WTC11 (cell line): ENCODE measurements at regions not wholly inside any gene's neighbourhood (a gene's known extent, or its start where the extent isn't known, plus 50 kb on each side); places are given as distances from the start of the nearest gene placed in this dataset.
"Not testable (repeated sequence)": the region's sequence is repeated elsewhere in the genome, so short reads cannot be mapped to it uniquely, and the experiment has no call there.

ENCODE experiments used
- ATAC-seq: fragments of 200-7000 bp; cut with Tn5 transposase; 2 replicates; pipeline ENCODE4 v1.10.0; 2021; ENCODE audit warnings: mild to moderate bottlenecking, moderate library complexity
- CTCF ChIA-PET: fragments of 300-600 bp; sonication (Branson Sonifier 250); formaldehyde crosslinking; loops from one replicate; lab custom pipeline; 2021; ENCODE audit warnings: antibody characterized with exemption; lab: Charles Lee
- POLR2A ChIA-PET: fragments of 350-600 bp; sonication (Branson Sonifier 250); formaldehyde crosslinking; loops from one replicate; lab custom pipeline; 2021; ENCODE audit warnings: antibody characterized with exemption; lab: Charles Lee
- DNase-seq: peaks from one replicate; pipeline ENCODE4 v3.0.0; 2021; ENCODE audit warnings: low spot score
- H3K27ac Mint-ChIP-seq: 2 replicates; pipeline ENCODE4 v1.8.0; 2021; ENCODE audit warnings: mixed read lengths
- H3K27me3 Mint-ChIP-seq: 2 replicates; pipeline ENCODE4 v1.8.0; 2021; ENCODE audit warnings: low read depth, mild to moderate bottlenecking, moderate library complexity, mixed read lengths
- H3K36me3 Mint-ChIP-seq: 2 replicates; pipeline ENCODE4 v1.8.0; 2021; ENCODE audit warnings: mixed read lengths
- H3K4me1 Mint-ChIP-seq: 2 replicates; pipeline ENCODE4 v1.8.0; 2022; ENCODE audit warnings: mixed read lengths
- H3K4me3 Mint-ChIP-seq: 2 replicates; pipeline ENCODE4 v1.8.0; 2021; ENCODE audit warnings: mild to moderate bottlenecking, moderate library complexity, mixed read lengths
- H3K9me3 Mint-ChIP-seq: 2 replicates; pipeline ENCODE4 v1.8.0; 2021; ENCODE audit warnings: mixed read lengths
- CREM ChIP-seq: sonication (generic); formaldehyde crosslinking; IDR thresholded peaks from 2 replicates; pipeline ENCODE4 v1.8.1; 2022; ENCODE audit warnings: mild to moderate bottlenecking, missing genetic modification reagents, moderate library complexity
- FOXP1 ChIP-seq: sonication (generic); formaldehyde crosslinking; IDR thresholded peaks from 2 replicates; pipeline ENCODE4 v1.8.0; 2022; ENCODE audit warnings: missing genetic modification reagents, mild to moderate bottlenecking, moderate library complexity, borderline replicate concordance
- IRF2 ChIP-seq: sonication (generic); formaldehyde crosslinking; IDR thresholded peaks from 2 replicates; pipeline ENCODE4 v1.8.0; 2022; ENCODE audit warnings: low read depth, missing genetic modification reagents, borderline replicate concordance
- JUN ChIP-seq: sonication (generic); formaldehyde crosslinking; IDR thresholded peaks from 2 replicates; pipeline ENCODE4 v1.8.0; 2023; ENCODE audit warnings: mild to moderate bottlenecking, missing genetic modification reagents
- MLX ChIP-seq: sonication (generic); formaldehyde crosslinking; IDR thresholded peaks from 2 replicates; pipeline ENCODE4 v1.8.1; 2023; ENCODE audit warnings: mild to moderate bottlenecking, missing genetic modification reagents, moderate library complexity
- NFATC4 ChIP-seq: fragments of 250-450 bp; sonication (Bioruptor Pico); IDR thresholded peaks from 2 replicates; pipeline ENCODE4 v1.9.0; 2021; ENCODE audit warnings: mild to moderate bottlenecking
- NFE2L1 ChIP-seq: sonication (generic); formaldehyde crosslinking; IDR thresholded peaks from 2 replicates; pipeline ENCODE4 v1.8.1; 2023; ENCODE audit warnings: missing genetic modification reagents
- SMAD4 ChIP-seq: sonication (generic); formaldehyde crosslinking; IDR thresholded peaks from 2 replicates; pipeline ENCODE4 v1.8.0; 2022; ENCODE audit warnings: mild to moderate bottlenecking, missing genetic modification reagents
- SOX15 ChIP-seq: fragments of 250-450 bp; sonication (Bioruptor Pico); IDR thresholded peaks from 2 replicates; pipeline ENCODE4 v1.9.0; 2021; ENCODE audit warnings: mild to moderate bottlenecking
- ZMAT4 ChIP-seq: fragments of 250-450 bp; sonication (Bioruptor Pico); IDR thresholded peaks from 2 replicates; pipeline ENCODE4 v1.9.0; 2021; ENCODE audit warnings: mild to moderate bottlenecking
- ZNF138 ChIP-seq: sonication (generic); formaldehyde crosslinking; conservative IDR thresholded peaks from 2 replicates; pipeline ENCODE4 v1.8.1; 2022; ENCODE audit warnings: mild to moderate bottlenecking, moderate library complexity, missing genetic modification reagents
- ZNF423 ChIP-seq: fragments of 250-450 bp; sonication (Bioruptor Pico); IDR thresholded peaks from 2 replicates; pipeline ENCODE4 v2.1.2; 2022; ENCODE audit warnings: mild to moderate bottlenecking, moderate library complexity
- ZNF425 ChIP-seq: fragments of 250-450 bp; sonication (Bioruptor Pico); conservative IDR thresholded peaks from 2 replicates; pipeline ENCODE4 v1.9.0; 2021; ENCODE audit warnings: mild to moderate bottlenecking
- ZNF671 ChIP-seq: fragments of 250-450 bp; sonication (Bioruptor Pico); IDR thresholded peaks from 2 replicates; pipeline ENCODE4 v1.8.0; 2021; ENCODE audit warnings: mild to moderate bottlenecking
- TF ChIP-seq, protein P1 (sequence below): sonication (generic); formaldehyde crosslinking; IDR thresholded peaks from 2 replicates; pipeline ENCODE4 v1.8.0; 2023; ENCODE audit warnings: missing genetic modification reagents, mild to moderate bottlenecking, borderline replicate concordance
- TF ChIP-seq, protein P2 (sequence below): fragments of 250-450 bp; sonication (Bioruptor Pico); IDR thresholded peaks from 2 replicates; pipeline ENCODE4 v1.9.0; 2021; ENCODE audit warnings: mild to moderate bottlenecking

GRCh38 chr9:32161209-32161608 is 223.2 kb upstream of the ACO1 start:
- no peaks in the 10 kb centered on the region for H3K9me3 Mint-ChIP-seq
- ChIA-PET POLR2A (no interaction called here), CTCF (no interaction called here)
- no peak for ATAC-seq
- no peaks in the 10 kb centered on the region for H3K27me3 Mint-ChIP-seq
- no peak overlapping the region; the same call in 1 of the 2 replicates for H3K27ac Mint-ChIP-seq
- H3K36me3 Mint-ChIP-seq, result no peaks in the 10 kb centered on the region
- DNase-seq, result no peak
- H3K4me1 Mint-ChIP-seq, result peaks cover 12% of the 10 kb centered on the region
- no peak overlapping the region for H3K4me3 Mint-ChIP-seq
- TF ChIP-seq, protein P1, sequence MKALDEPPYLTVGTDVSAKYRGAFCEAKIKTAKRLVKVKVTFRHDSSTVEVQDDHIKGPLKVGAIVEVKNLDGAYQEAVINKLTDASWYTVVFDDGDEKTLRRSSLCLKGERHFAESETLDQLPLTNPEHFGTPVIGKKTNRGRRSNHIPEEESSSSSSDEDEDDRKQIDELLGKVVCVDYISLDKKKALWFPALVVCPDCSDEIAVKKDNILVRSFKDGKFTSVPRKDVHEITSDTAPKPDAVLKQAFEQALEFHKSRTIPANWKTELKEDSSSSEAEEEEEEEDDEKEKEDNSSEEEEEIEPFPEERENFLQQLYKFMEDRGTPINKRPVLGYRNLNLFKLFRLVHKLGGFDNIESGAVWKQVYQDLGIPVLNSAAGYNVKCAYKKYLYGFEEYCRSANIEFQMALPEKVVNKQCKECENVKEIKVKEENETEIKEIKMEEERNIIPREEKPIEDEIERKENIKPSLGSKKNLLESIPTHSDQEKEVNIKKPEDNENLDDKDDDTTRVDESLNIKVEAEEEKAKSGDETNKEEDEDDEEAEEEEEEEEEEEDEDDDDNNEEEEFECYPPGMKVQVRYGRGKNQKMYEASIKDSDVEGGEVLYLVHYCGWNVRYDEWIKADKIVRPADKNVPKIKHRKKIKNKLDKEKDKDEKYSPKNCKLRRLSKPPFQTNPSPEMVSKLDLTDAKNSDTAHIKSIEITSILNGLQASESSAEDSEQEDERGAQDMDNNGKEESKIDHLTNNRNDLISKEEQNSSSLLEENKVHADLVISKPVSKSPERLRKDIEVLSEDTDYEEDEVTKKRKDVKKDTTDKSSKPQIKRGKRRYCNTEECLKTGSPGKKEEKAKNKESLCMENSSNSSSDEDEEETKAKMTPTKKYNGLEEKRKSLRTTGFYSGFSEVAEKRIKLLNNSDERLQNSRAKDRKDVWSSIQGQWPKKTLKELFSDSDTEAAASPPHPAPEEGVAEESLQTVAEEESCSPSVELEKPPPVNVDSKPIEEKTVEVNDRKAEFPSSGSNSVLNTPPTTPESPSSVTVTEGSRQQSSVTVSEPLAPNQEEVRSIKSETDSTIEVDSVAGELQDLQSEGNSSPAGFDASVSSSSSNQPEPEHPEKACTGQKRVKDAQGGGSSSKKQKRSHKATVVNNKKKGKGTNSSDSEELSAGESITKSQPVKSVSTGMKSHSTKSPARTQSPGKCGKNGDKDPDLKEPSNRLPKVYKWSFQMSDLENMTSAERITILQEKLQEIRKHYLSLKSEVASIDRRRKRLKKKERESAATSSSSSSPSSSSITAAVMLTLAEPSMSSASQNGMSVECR (CRISPR knock-in tag), result no peak
- TF ChIP-seq ZNF671 (CRISPR knock-in tag) (no peak), CREM (no peak), JUN (CRISPR knock-in tag) (no peak), ZNF425 (CRISPR knock-in tag) (no peak), ZMAT4 (CRISPR knock-in tag) (no peak), IRF2 (no peak), NFE2L1 (no peak), MLX (no peak), SOX15 (no peak), SMAD4 (CRISPR knock-in tag) (no peak), NFATC4 (CRISPR knock-in tag) (no peak)
- TF ChIP-seq, protein P2, sequence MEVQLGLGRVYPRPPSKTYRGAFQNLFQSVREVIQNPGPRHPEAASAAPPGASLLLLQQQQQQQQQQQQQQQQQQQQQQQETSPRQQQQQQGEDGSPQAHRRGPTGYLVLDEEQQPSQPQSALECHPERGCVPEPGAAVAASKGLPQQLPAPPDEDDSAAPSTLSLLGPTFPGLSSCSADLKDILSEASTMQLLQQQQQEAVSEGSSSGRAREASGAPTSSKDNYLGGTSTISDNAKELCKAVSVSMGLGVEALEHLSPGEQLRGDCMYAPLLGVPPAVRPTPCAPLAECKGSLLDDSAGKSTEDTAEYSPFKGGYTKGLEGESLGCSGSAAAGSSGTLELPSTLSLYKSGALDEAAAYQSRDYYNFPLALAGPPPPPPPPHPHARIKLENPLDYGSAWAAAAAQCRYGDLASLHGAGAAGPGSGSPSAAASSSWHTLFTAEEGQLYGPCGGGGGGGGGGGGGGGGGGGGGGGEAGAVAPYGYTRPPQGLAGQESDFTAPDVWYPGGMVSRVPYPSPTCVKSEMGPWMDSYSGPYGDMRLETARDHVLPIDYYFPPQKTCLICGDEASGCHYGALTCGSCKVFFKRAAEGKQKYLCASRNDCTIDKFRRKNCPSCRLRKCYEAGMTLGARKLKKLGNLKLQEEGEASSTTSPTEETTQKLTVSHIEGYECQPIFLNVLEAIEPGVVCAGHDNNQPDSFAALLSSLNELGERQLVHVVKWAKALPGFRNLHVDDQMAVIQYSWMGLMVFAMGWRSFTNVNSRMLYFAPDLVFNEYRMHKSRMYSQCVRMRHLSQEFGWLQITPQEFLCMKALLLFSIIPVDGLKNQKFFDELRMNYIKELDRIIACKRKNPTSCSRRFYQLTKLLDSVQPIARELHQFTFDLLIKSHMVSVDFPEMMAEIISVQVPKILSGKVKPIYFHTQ (CRISPR knock-in tag), result no peak

- H3K4me3 Mint-ChIP-seq, result no peak overlapping the region
- no peak for TF ChIP-seq FOXP1 (CRISPR knock-in tag)
- no peak for TF ChIP-seq ZNF138 (CRISPR knock-in tag)
- no peak for TF ChIP-seq ZNF423 (CRISPR knock-in tag)
- TF ChIP-seq, all 79 proteins: peak for 0
- Mint-ChIP-seq H3K27ac (no peak overlapping the region), H3K27me3 (no peaks in the 10 kb centered on the region), H3K4me1 (peaks cover 12% of the 10 kb centered on the region), H3K36me3 (no peaks in the 10 kb centered on the region), H3K9me3 (no peaks in the 10 kb centered on the region)
- no peak for DNase-seq
- no peak for ATAC-seq
- ChIA-PET CTCF (no interaction called here), POLR2A (no interaction called here)
Observed at GRCh38 chr9:32161720-32162119, 222.7 kb upstream of the ACO1 start.

- H3K27ac Mint-ChIP-seq, H3K4me3 Mint-ChIP-seq, POLR2A ChIA-PET, DNase-seq, ATAC-seq, H3K4me1 Mint-ChIP-seq, CTCF ChIA-PET, H3K36me3 Mint-ChIP-seq, H3K27me3 Mint-ChIP-seq: not testable (repeated sequence)
- peaks cover 26% of the 10 kb centered on the region for H3K9me3 Mint-ChIP-seq
Observed at GRCh38 chr9:32166316-32166715, 218.1 kb upstream of the ACO1 start.
